Uterus (tissue), 3 donors: ENCODE measurements at regions not wholly inside any gene's neighbourhood (a gene's known extent, or its start where the extent isn't known, plus 50 kb on each side); places are given as distances from the start of the nearest gene placed in this dataset.

Experiments
- DNase-seq, 2 donors: peaks; one replicate each; pipeline ENCODE4 v3.0.0-alpha.2; 2019 to 2020
- H3K27ac ChIP-seq, 2 donors: fragments of 200-600 bp; sonication (generic); 1 replicate in 1 of 2; 2 replicates in 1 of 2; pipeline ENCODE4 v1.5.1; 2016 to 2018
- H3K27me3 ChIP-seq, 2 donors: fragments of 200-600 bp; sonication (generic); one replicate each; pipeline ENCODE4 v1.5.1; 2018 to 2019; ENCODE audit warnings: control low read depth in 1 of 2
- H3K36me3 ChIP-seq, 2 donors: fragments of 200-600 bp; sonication (generic); one replicate each; pipeline ENCODE4 v1.5.1; 2019; ENCODE audit warnings: control low read depth in 1 of 2
- H3K4me1 ChIP-seq, 2 donors: fragments of 200-600 bp; sonication (generic); one replicate each; pipeline ENCODE4 v1.5.1; 2018 to 2019; ENCODE audit warnings: control low read depth in 1 of 2
- H3K4me3 ChIP-seq, 2 donors: fragments of 200-600 bp; sonication (generic); 1 replicate in 1 of 2; 2 replicates in 1 of 2; pipeline ENCODE4 v1.5.1; 2018 to 2019; ENCODE audit warnings: mild to moderate bottlenecking in 1 of 2
- H3K9me3 ChIP-seq, 2 donors: fragments of 200-600 bp; sonication (generic); one replicate each; pipeline ENCODE4 v1.5.1; 2019; ENCODE audit warnings: control low read depth in 1 of 2
- CTCF ChIP-seq, 4 experiments: fragments of 200-600 bp in 2 of 4; fragments of 450-650 bp in 2 of 4; sonication (generic) in 2 of 4; IDR thresholded peaks; one replicate each; pipeline ENCODE4 v1.5.1; 2016 to 2019; ENCODE audit warnings: antibody characterized with exemption in 4 of 4, mild to moderate bottlenecking in 2 of 4, moderate library complexity in 1 of 4
- POLR2A ChIP-seq, 2 donors: fragments of 450-650 bp; IDR thresholded peaks; one replicate each; pipeline ENCODE4 v1.6.1; 2016; ENCODE audit warnings: antibody characterized with exemption in 2 of 2, mild to moderate bottlenecking in 1 of 2, moderate library complexity in 1 of 2
- intact Hi-C: fragments of 100-400 bp; cut with DNase I; formaldehyde crosslinking; loops from one replicate; pipeline ENCODE4 v1.15.1; 2023; ENCODE audit warnings: low total_unique reads
- donor health status: DM: yes; HTN: yes; CAD: no.

GRCh38 chr15:87120555-87120954, 1040.9 kb downstream of the AGBL1 start:
- H3K27me3 ChIP-seq = no peaks in the 10 kb centered on the region
- DNase-seq = no peak
- no peaks in the 10 kb centered on the region for H3K9me3 ChIP-seq
- TF ChIP-seq POLR2A (IDR thresholded peaks at IDR 0.05) (no peak), CTCF (IDR thresholded peaks at IDR 0.05) (no peak)
- intact Hi-C loops = no loop called here
- H3K4me1 ChIP-seq = no peaks in the 10 kb centered on the region
- no peak overlapping the region for H3K4me3 ChIP-seq
- H3K36me3 ChIP-seq = no peaks in the 10 kb centered on the region
- no peak overlapping the region for H3K27ac ChIP-seq

- Histone ChIP-seq H3K36me3 (no peaks in the 10 kb centered on the region), H3K4me1 (no peaks in the 10 kb centered on the region), H3K27ac (no peak overlapping the region), H3K4me3 (no peak overlapping the region), H3K27me3 (no peaks in the 10 kb centered on the region), H3K9me3 (no peaks in the 10 kb centered on the region)
- no peak for TF ChIP-seq POLR2A (IDR thresholded peaks at IDR 0.05)
- intact Hi-C loops = no loop called here
- no peak for DNase-seq
Observed at GRCh38 chr15:87118846-87119245, 1039.2 kb downstream of the AGBL1 start.

GRCh38 chr15:87118435-87118834, 1038.8 kb downstream of the AGBL1 start:
- H3K36me3 ChIP-seq = no peaks in the 10 kb centered on the region
- no peaks in the 10 kb centered on the region for H3K4me1 ChIP-seq
- H3K27ac ChIP-seq = no peak overlapping the region
- TF ChIP-seq CTCF (IDR thresholded peaks at IDR 0.05) (no peak), POLR2A (IDR thresholded peaks at IDR 0.05) (no peak)
- no peaks in the 10 kb centered on the region for H3K9me3 ChIP-seq
- no peak for DNase-seq
- intact Hi-C loops = no loop called here
- no peaks in the 10 kb centered on the region for H3K27me3 ChIP-seq
- no peak overlapping the region for H3K4me3 ChIP-seq

- Histone ChIP-seq H3K27ac (no peak overlapping the region), H3K4me1 (no peaks in the 10 kb centered on the region), H3K36me3 (no peaks in the 10 kb centered on the region), H3K4me3 (no peak overlapping the region), H3K27me3 (no peaks in the 10 kb centered on the region), H3K9me3 (no peaks in the 10 kb centered on the region)
- intact Hi-C loops = no loop called here
- TF ChIP-seq CTCF (IDR thresholded peaks at IDR 0.05) = no peak
- TF ChIP-seq POLR2A (IDR thresholded peaks at IDR 0.05) = no peak
- DNase-seq = no peak
Observed at GRCh38 chr15:87115795-87116194, 1036.1 kb downstream of the AGBL1 start.

GRCh38 chr15:87099916-87100315, 1020.2 kb downstream of the AGBL1 start:
- intact Hi-C loops = no loop called here
- Histone ChIP-seq H3K27me3 (no peaks in the 10 kb centered on the region), H3K4me3 (no peak overlapping the region), H3K27ac (no peak overlapping the region), H3K9me3 (no peaks in the 10 kb centered on the region), H3K36me3 (no peaks in the 10 kb centered on the region), H3K4me1 (no peaks in the 10 kb centered on the region)
- TF ChIP-seq POLR2A (IDR thresholded peaks at IDR 0.05) (no peak), CTCF (IDR thresholded peaks at IDR 0.05) (no peak)
- DNase-seq = no peak

GRCh38 chr15:87089551-87089950, 1009.9 kb downstream of the AGBL1 start:
- no peak overlapping the region for H3K4me3 ChIP-seq
- H3K4me1 ChIP-seq = no peaks in the 10 kb centered on the region
- H3K9me3 ChIP-seq = no peaks in the 10 kb centered on the region
- H3K36me3 ChIP-seq = no peaks in the 10 kb centered on the region
- TF ChIP-seq POLR2A (IDR thresholded peaks at IDR 0.05) (no peak), CTCF (IDR thresholded peaks at IDR 0.05) (no peak)
- H3K27me3 ChIP-seq = no peaks in the 10 kb centered on the region
- H3K27ac ChIP-seq = no peak overlapping the region
- intact Hi-C loops = no loop called here
- no peak for DNase-seq
